ENCODE measurements at regions not wholly inside any gene's neighbourhood (a gene's known extent, or its start where the extent isn't known, plus 50 kb on each side); places are given as distances from the start of the nearest gene placed in this dataset.

DNA sequence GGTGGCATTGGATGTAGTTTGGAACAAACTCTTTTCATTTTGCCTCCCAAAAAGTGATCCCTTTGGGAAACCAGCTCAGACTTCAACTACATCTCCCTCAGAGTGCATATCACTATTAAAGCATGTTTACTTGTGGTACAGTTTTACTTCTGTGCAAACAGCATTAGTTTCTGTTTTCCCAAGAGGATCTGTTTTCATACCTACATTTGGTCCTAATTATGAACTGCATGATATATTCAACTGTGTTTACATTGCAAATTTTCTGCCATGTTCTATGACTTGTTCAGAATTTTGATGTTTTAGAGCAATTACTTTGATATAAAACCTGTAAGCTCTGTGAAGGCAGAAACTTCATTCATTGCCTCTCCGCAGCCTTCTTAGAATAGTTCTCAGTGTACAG is 681.5 kb upstream of the ACO1 start:
- CTCF ChIA-PET = no interaction called here
- no peak overlapping the region for H3K4me2 ChIP-seq (ENCODE audit: low read length)
- TF ChIP-seq, protein P1, sequence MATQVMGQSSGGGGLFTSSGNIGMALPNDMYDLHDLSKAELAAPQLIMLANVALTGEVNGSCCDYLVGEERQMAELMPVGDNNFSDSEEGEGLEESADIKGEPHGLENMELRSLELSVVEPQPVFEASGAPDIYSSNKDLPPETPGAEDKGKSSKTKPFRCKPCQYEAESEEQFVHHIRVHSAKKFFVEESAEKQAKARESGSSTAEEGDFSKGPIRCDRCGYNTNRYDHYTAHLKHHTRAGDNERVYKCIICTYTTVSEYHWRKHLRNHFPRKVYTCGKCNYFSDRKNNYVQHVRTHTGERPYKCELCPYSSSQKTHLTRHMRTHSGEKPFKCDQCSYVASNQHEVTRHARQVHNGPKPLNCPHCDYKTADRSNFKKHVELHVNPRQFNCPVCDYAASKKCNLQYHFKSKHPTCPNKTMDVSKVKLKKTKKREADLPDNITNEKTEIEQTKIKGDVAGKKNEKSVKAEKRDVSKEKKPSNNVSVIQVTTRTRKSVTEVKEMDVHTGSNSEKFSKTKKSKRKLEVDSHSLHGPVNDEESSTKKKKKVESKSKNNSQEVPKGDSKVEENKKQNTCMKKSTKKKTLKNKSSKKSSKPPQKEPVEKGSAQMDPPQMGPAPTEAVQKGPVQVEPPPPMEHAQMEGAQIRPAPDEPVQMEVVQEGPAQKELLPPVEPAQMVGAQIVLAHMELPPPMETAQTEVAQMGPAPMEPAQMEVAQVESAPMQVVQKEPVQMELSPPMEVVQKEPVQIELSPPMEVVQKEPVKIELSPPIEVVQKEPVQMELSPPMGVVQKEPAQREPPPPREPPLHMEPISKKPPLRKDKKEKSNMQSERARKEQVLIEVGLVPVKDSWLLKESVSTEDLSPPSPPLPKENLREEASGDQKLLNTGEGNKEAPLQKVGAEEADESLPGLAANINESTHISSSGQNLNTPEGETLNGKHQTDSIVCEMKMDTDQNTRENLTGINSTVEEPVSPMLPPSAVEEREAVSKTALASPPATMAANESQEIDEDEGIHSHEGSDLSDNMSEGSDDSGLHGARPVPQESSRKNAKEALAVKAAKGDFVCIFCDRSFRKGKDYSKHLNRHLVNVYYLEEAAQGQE (IDR thresholded peaks at IDR 0.05; ENCODE audit: low read depth) = no peak
- TF ChIP-seq, protein P2, sequence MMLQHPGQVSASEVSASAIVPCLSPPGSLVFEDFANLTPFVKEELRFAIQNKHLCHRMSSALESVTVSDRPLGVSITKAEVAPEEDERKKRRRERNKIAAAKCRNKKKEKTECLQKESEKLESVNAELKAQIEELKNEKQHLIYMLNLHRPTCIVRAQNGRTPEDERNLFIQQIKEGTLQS (IDR thresholded peaks at IDR 0.05) = no peak
- TF ChIP-seq EGR1 (IDR thresholded peaks at IDR 0.05; ENCODE audit: low read depth) (no peak), EZH2phosphoT487 (IDR thresholded peaks at IDR 0.05; ENCODE audit: borderline replicate concordance) (no peak), EZH2 (IDR thresholded peaks at IDR 0.05) (no peak), JUND (IDR thresholded peaks at IDR 0.05) (no peak), RAD21 (IDR thresholded peaks at IDR 0.05; ENCODE audit: low read depth) (no peak), SIN3A (IDR thresholded peaks at IDR 0.05; ENCODE audit: low read depth) (no peak), CBX3 (IDR thresholded peaks at IDR 0.05; ENCODE audit: low read depth) (no peak), POLR2A (IDR thresholded peaks at IDR 0.05; ENCODE audit: borderline replicate concordance, extremely low read depth, insufficient read depth, insufficient read length) (no peak), ELF1 (IDR thresholded peaks at IDR 0.05; ENCODE audit: borderline replicate concordance, low read depth) (no peak), ZFX (IDR thresholded peaks at IDR 0.05) (no peak), FOSL1 (IDR thresholded peaks at IDR 0.05; ENCODE audit: low read depth) (no peak), TCF7L2 (IDR thresholded peaks at IDR 0.05; ENCODE audit: borderline replicate concordance, extremely low read depth, insufficient read depth, insufficient read length) (no peak), ZNF274 (IDR thresholded peaks at IDR 0.05; ENCODE audit: low read depth, low read length) (no peak), POLR2AphosphoS5 (IDR thresholded peaks at IDR 0.05; ENCODE audit: low read depth, low read length) (no peak)
- TF ChIP-seq, protein P3, sequence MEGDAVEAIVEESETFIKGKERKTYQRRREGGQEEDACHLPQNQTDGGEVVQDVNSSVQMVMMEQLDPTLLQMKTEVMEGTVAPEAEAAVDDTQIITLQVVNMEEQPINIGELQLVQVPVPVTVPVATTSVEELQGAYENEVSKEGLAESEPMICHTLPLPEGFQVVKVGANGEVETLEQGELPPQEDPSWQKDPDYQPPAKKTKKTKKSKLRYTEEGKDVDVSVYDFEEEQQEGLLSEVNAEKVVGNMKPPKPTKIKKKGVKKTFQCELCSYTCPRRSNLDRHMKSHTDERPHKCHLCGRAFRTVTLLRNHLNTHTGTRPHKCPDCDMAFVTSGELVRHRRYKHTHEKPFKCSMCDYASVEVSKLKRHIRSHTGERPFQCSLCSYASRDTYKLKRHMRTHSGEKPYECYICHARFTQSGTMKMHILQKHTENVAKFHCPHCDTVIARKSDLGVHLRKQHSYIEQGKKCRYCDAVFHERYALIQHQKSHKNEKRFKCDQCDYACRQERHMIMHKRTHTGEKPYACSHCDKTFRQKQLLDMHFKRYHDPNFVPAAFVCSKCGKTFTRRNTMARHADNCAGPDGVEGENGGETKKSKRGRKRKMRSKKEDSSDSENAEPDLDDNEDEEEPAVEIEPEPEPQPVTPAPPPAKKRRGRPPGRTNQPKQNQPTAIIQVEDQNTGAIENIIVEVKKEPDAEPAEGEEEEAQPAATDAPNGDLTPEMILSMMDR (IDR thresholded peaks at IDR 0.05 in 2 of 3, conservative IDR thresholded peaks at IDR 0.05 in 1 of 3; ENCODE audit: borderline replicate concordance in 1 of 3, insufficient read depth in 1 of 3, low read depth in 2 of 3, low read length in 2 of 3) = no peak
- TF ChIP-seq, protein P4, sequence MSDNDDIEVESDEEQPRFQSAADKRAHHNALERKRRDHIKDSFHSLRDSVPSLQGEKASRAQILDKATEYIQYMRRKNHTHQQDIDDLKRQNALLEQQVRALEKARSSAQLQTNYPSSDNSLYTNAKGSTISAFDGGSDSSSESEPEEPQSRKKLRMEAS (IDR thresholded peaks at IDR 0.05) = no peak
- TF ChIP-seq, protein P5, sequence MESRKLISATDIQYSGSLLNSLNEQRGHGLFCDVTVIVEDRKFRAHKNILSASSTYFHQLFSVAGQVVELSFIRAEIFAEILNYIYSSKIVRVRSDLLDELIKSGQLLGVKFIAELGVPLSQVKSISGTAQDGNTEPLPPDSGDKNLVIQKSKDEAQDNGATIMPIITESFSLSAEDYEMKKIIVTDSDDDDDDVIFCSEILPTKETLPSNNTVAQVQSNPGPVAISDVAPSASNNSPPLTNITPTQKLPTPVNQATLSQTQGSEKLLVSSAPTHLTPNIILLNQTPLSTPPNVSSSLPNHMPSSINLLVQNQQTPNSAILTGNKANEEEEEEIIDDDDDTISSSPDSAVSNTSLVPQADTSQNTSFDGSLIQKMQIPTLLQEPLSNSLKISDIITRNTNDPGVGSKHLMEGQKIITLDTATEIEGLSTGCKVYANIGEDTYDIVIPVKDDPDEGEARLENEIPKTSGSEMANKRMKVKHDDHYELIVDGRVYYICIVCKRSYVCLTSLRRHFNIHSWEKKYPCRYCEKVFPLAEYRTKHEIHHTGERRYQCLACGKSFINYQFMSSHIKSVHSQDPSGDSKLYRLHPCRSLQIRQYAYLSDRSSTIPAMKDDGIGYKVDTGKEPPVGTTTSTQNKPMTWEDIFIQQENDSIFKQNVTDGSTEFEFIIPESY (IDR thresholded peaks at IDR 0.05; ENCODE audit: extremely low read depth, insufficient replicate concordance, low read length) = no peak
- H2AFZ ChIP-seq (ENCODE audit: low read depth, low read length, poor library complexity, severe bottlenecking) = no peak overlapping the region
- DNase-seq (ENCODE audit: low read depth, low spot score) (no peak), ATAC-seq (no peak)
- no peaks in the 10 kb centered on the region for H3K9me2 ChIP-seq (ENCODE audit: insufficient read depth)
- intact Hi-C loops (cut with micrococcal nuclease) = no loop called here
- H3K27me3 ChIP-seq (ENCODE audit: insufficient read depth, low read length) = no peaks in the 10 kb centered on the region
- no peak overlapping the region for H3K9ac ChIP-seq (ENCODE audit: low read length)
- no peaks in the 10 kb centered on the region for H4K20me1 ChIP-seq (ENCODE audit: insufficient read depth)
- H3K4me3 ChIP-seq (replicated peaks in 1 of 2; ENCODE audit: low read depth in 1 of 2, low read length in 2 of 2) = no peak overlapping the region
- no TSS peak for BruUV-seq (replicated peaks)
- H3K79me2 ChIP-seq (ENCODE audit: insufficient read depth, low read length) = no peaks in the 10 kb centered on the region
- H3K4me1 ChIP-seq (ENCODE audit: control insufficient read depth in 1 of 2, insufficient read depth in 2 of 2, low read length in 2 of 2) = no peaks in the 10 kb centered on the region
- POLR2A ChIA-PET = no interaction called here
- no peaks in the 10 kb centered on the region for H3K9me3 ChIP-seq (ENCODE audit: control insufficient read depth in 1 of 2, insufficient read depth in 1 of 2, low read depth in 1 of 2, low read length in 2 of 2)
- no peaks in the 10 kb centered on the region for H3K36me3 ChIP-seq (ENCODE audit: control insufficient read depth in 1 of 2, insufficient read depth in 2 of 2, low read length in 2 of 2)
- RAD21 ChIA-PET (ENCODE audit: low non-redundant PET in 1 of 2, low total read pairs in 2 of 2, uncharacterized antibody in 2 of 2, unreplicated experiment in 2 of 2) = no interaction called here
- H3K27ac ChIP-seq (ENCODE audit: low read depth, low read length) = no peak overlapping the region
